GM23338 (cell line): ENCODE measurements at regions not wholly inside any gene's neighbourhood (a gene's known extent, or its start where the extent isn't known, plus 50 kb on each side); places are given as distances from the start of the nearest gene placed in this dataset.

Experiments used
- ATAC-seq: fragments of 200-7000 bp; cut with Tn5 transposase; 3 replicates; pipeline ENCODE4 v1.9.1; 2020
- DNase-seq: peaks from one replicate; pipeline ENCODE4 v3.0.0-alpha.2; 2015; ENCODE audit warnings: low spot score
- H2AFZ ChIP-seq: fragments of 200-600 bp; sonication (generic); 2 replicates; pipeline ENCODE4 v1.8.0; 2016; ENCODE audit warnings: antibody characterized with exemption, mild to moderate bottlenecking, moderate library complexity
- H3F3A ChIP-seq: fragments of 200-600 bp; sonication (generic); replicated peaks from 2 replicates; pipeline ENCODE4 v1.8.0; 2017; ENCODE audit warnings: antibody characterized with exemption, mixed run types, low read depth
- H3K27ac ChIP-seq: fragments of 200-600 bp; sonication (generic); 2 replicates; pipeline ENCODE4 v1.6.1; 2016; ENCODE audit warnings: low read depth
- H3K27me3 ChIP-seq: fragments of 200-600 bp; sonication (generic); 2 replicates; pipeline ENCODE4 v1.8.0; 2016; ENCODE audit warnings: mild to moderate bottlenecking, mixed run types, moderate library complexity; ENCODE audit not compliant: insufficient read depth
- H3K36me3 ChIP-seq: fragments of 200-600 bp; sonication (generic); 2 replicates; pipeline ENCODE4 v1.8.0; 2016; ENCODE audit warnings: mild to moderate bottlenecking; ENCODE audit not compliant: insufficient read depth
- H3K4me1 ChIP-seq: fragments of 200-600 bp; sonication (generic); 2 replicates; pipeline ENCODE4 v1.8.0; 2016; ENCODE audit warnings: mild to moderate bottlenecking, moderate library complexity; ENCODE audit not compliant: insufficient read depth
- H3K4me2 ChIP-seq: fragments of 200-600 bp; sonication (generic); 2 replicates; pipeline ENCODE4 v1.7.1; 2017; ENCODE audit warnings: mixed run types
- H3K4me3 ChIP-seq: fragments of 200-600 bp; sonication (generic); 2 replicates; pipeline ENCODE4 v1.6.1; 2016; ENCODE audit warnings: mixed run types
- H3K79me2 ChIP-seq: fragments of 200-600 bp; sonication (generic); replicated peaks from 2 replicates; pipeline ENCODE4 v1.8.0; 2017; ENCODE audit warnings: mild to moderate bottlenecking; ENCODE audit not compliant: insufficient read depth
- H3K9me2 ChIP-seq: fragments of 200-600 bp; sonication (generic); 2 replicates; pipeline ENCODE4 v1.8.0; 2017; ENCODE audit not compliant: insufficient read depth
- H4K20me1 ChIP-seq: fragments of 200-600 bp; sonication (generic); replicated peaks from 2 replicates; pipeline ENCODE4 v1.8.0; 2017; ENCODE audit warnings: mild to moderate bottlenecking; ENCODE audit not compliant: insufficient read depth
- H3K27ac Mint-ChIP-seq: 2 replicates; pipeline ENCODE4 v1.8.0; 2020; ENCODE audit warnings: inconsistent platforms, mild to moderate bottlenecking, moderate library complexity, mixed read lengths
- H3K27me3 Mint-ChIP-seq: 3 replicates; pipeline ENCODE4 v1.8.0; 2022; ENCODE audit warnings: low read depth, mild to moderate bottlenecking, moderate library complexity, mixed read lengths, inconsistent platforms; ENCODE audit not compliant: insufficient read depth, poor library complexity
- H3K36me3 Mint-ChIP-seq: 3 replicates; pipeline ENCODE4 v1.8.0; 2021; ENCODE audit warnings: low read depth, mild to moderate bottlenecking, inconsistent platforms, moderate library complexity, mixed read lengths
- H3K4me1 Mint-ChIP-seq: 3 replicates; pipeline ENCODE4 v1.8.0; 2020; ENCODE audit warnings: mild to moderate bottlenecking, inconsistent platforms, mixed read lengths
- H3K4me3 Mint-ChIP-seq: 3 replicates; pipeline ENCODE4 v1.8.0; 2021; ENCODE audit warnings: moderate library complexity, mild to moderate bottlenecking, inconsistent platforms, mixed read lengths
- H3K9me3 Mint-ChIP-seq: 3 replicates; pipeline ENCODE4 v1.8.0; 2020; ENCODE audit warnings: moderate library complexity, mild to moderate bottlenecking, inconsistent platforms, mixed read lengths
- CTCF ChIP-seq, 2 experiments: fragments of 200-600 bp in 1 of 2; sonication (generic) in 1 of 2; conservative IDR thresholded peaks; 2 replicates each; pipeline versions ENCODE4 v1.5.1 to v1.6.1; 2016 to 2017; ENCODE audit warnings: antibody characterized with exemption in 2 of 2, low read depth in 2 of 2, mild to moderate bottlenecking in 2 of 2, moderate library complexity in 1 of 2
- EZH2 ChIP-seq: fragments of 200-600 bp; sonication (generic); IDR thresholded peaks from one replicate; pipeline ENCODE4 v1.8.0; 2017; ENCODE audit warnings: antibody characterized with exemption, mild to moderate bottlenecking, low read depth; ENCODE audit not compliant: unreplicated experiment
- JUNB ChIP-seq: IDR thresholded peaks from one replicate; pipeline ENCODE4 v1.6.1; 2016; ENCODE audit warnings: antibody characterized with exemption; ENCODE audit not compliant: unreplicated experiment
- NANOG ChIP-seq: IDR thresholded peaks from 2 replicates; pipeline ENCODE4 v1.6.1; 2016; ENCODE audit warnings: antibody characterized with exemption, borderline replicate concordance
- POLR2AphosphoS5 ChIP-seq: IDR thresholded peaks from 2 replicates; pipeline ENCODE4 v1.6.1; 2016; ENCODE audit warnings: antibody characterized with exemption, low read depth
- REST ChIP-seq: IDR thresholded peaks from one replicate; pipeline ENCODE4 v1.6.1; 2018; ENCODE audit warnings: antibody characterized with exemption; ENCODE audit not compliant: unreplicated experiment
- STAT1 ChIP-seq: IDR thresholded peaks from one replicate; pipeline ENCODE4 v1.6.1; 2016; ENCODE audit warnings: antibody characterized with exemption; ENCODE audit not compliant: unreplicated experiment
- ZNF114 ChIP-seq: fragments of 250-450 bp; sonication (Bioruptor Pico); IDR thresholded peaks from 2 replicates; pipeline ENCODE4 v1.5.0; 2020; ENCODE audit warnings: mild to moderate bottlenecking, moderate library complexity
- ZNF331 ChIP-seq: fragments of 250-450 bp; sonication (Bioruptor Pico); IDR thresholded peaks from 2 replicates; pipeline ENCODE4 v1.5.0; 2020; ENCODE audit warnings: low read depth, mild to moderate bottlenecking, moderate library complexity
- ZNF462 ChIP-seq: fragments of 250-450 bp; sonication (Bioruptor Pico); IDR thresholded peaks from 2 replicates; pipeline ENCODE4 v1.5.0; 2020; ENCODE audit warnings: mild to moderate bottlenecking, moderate library complexity

GRCh38 chr1:30610917-30611316, 112.5 kb downstream of the MATN1 start:
- Histone ChIP-seq H4K20me1 (no peaks in the 10 kb centered on the region), H2AFZ (no peak overlapping the region), H3K9me2 (0 out of 2 replicates have a peak, but pooled peaks cover 7% of the 10 kb centered on the region), H3K36me3 (no peaks in the 10 kb centered on the region), H3K4me1 (no peaks in the 10 kb centered on the region), H3K79me2 (no peaks in the 10 kb centered on the region), H3F3A (no peaks in the 10 kb centered on the region), H3K4me3 (no peak overlapping the region), H3K4me2 (no peak overlapping the region), H3K27me3 (no peaks in the 10 kb centered on the region), H3K27ac (no peak overlapping the region)
- Mint-ChIP-seq H3K27me3 (peaks cover 4% of the 10 kb centered on the region), H3K36me3 (no peaks in the 10 kb centered on the region), H3K27ac (no peak overlapping the region), H3K9me3 (no peaks in the 10 kb centered on the region; the same call in 2 of the 3 replicates), H3K4me1 (peaks cover 5% of the 10 kb centered on the region; the same call in 2 of the 3 replicates), H3K4me3 (no peak overlapping the region)
- no peak for ATAC-seq
- no peak for DNase-seq
- TF ChIP-seq JUNB (no peak), ZNF331 (CRISPR knock-in tag) (no peak), STAT1 (no peak), ZNF462 (CRISPR knock-in tag) (no peak), REST (no peak), NANOG (no peak), EZH2 (no peak), ZNF114 (CRISPR knock-in tag) (no peak), POLR2AphosphoS5 (no peak), CTCF (conservative IDR thresholded peaks at IDR 0.05; ENCODE audit: low read depth in 2 of 2) (no peak)
